Mesenchymal stem cell (in vitro differentiated cells and primary cell): ENCODE measurements at regions not wholly inside any gene's neighbourhood (a gene's known extent, or its start where the extent isn't known, plus 50 kb on each side); places are given as distances from the start of the nearest gene placed in this dataset.
"Not testable (repeated sequence)": the region's sequence is repeated elsewhere in the genome, so short reads cannot be mapped to it uniquely, and the experiment has no call there.

ENCODE experiments used
- DNase-seq: peaks from one replicate; pipeline ENCODE4 v3.0.0-alpha.2; 2013
- H2AFZ ChIP-seq: one replicate; pipeline ENCODE4 v1.6.1; 2013; ENCODE audit warnings: low read depth, mild to moderate bottlenecking, control low read depth, inconsistent platforms, low read length, moderate library complexity
- H2AK5ac ChIP-seq: 2 replicates; pipeline ENCODE4 v1.6.1; 2013; ENCODE audit warnings: low read length, moderate library complexity, mild to moderate bottlenecking, inconsistent platforms; ENCODE audit not compliant: severe bottlenecking
- H2BK120ac ChIP-seq: one replicate; pipeline ENCODE4 v1.6.1; 2013; ENCODE audit warnings: low read depth, mild to moderate bottlenecking, inconsistent platforms, low read length, moderate library complexity
- H2BK12ac ChIP-seq, 2 experiments: one replicate each; pipeline ENCODE4 v1.6.1; 2013; ENCODE audit warnings: inconsistent platforms in 2 of 2, low read length in 2 of 2, mild to moderate bottlenecking in 2 of 2, moderate library complexity in 2 of 2, control low read depth in 1 of 2
- H2BK15ac ChIP-seq: one replicate; pipeline ENCODE4 v1.6.1; 2013; ENCODE audit warnings: mild to moderate bottlenecking, low read depth, inconsistent platforms; ENCODE audit not compliant: poor library complexity, severe bottlenecking
- H2BK5ac ChIP-seq: 2 replicates; pipeline ENCODE4 v1.6.1; 2013; ENCODE audit warnings: low read depth, mild to moderate bottlenecking, low read length, control low read depth, inconsistent platforms; ENCODE audit not compliant: poor library complexity, severe bottlenecking
- H3K14ac ChIP-seq, 2 experiments: one replicate each; pipeline ENCODE4 v1.6.1; 2013; ENCODE audit warnings: inconsistent platforms in 2 of 2, low read length in 2 of 2, control low read depth in 1 of 2, mild to moderate bottlenecking in 1 of 2, moderate library complexity in 1 of 2
- H3K18ac ChIP-seq, 2 experiments: one replicate each; pipeline ENCODE4 v1.6.1; 2013; ENCODE audit warnings: inconsistent platforms in 2 of 2, low read length in 2 of 2, control low read depth in 1 of 2, low read depth in 1 of 2, mild to moderate bottlenecking in 1 of 2
- H3K23ac ChIP-seq, 2 experiments: one replicate each; pipeline ENCODE4 v1.6.1; 2013; ENCODE audit warnings: inconsistent platforms in 2 of 2, low read length in 2 of 2, mild to moderate bottlenecking in 2 of 2, moderate library complexity in 2 of 2, control low read depth in 1 of 2
- H3K27ac ChIP-seq: 2 replicates; pipeline ENCODE4 v1.5.1; 2013; ENCODE audit warnings: mild to moderate bottlenecking, moderate library complexity, low read length, control low read depth, inconsistent platforms; ENCODE audit not compliant: poor library complexity, severe bottlenecking
- H3K27me3 ChIP-seq, 2 experiments: 2 replicates each; pipeline versions ENCODE4 v1.6.1 to v1.7.0; 2013; ENCODE audit warnings: low read length in 2 of 2, mild to moderate bottlenecking in 2 of 2, moderate library complexity in 2 of 2, control low read depth in 1 of 2, inconsistent platforms in 1 of 2; ENCODE audit not compliant: control insufficient read depth in 1 of 2, insufficient read depth in 1 of 2
- H3K36me3 ChIP-seq, 2 experiments: 2 replicates each; pipeline versions ENCODE4 v1.6.1 to v1.7.0; 2013; ENCODE audit warnings: low read length in 2 of 2, control low read depth in 1 of 2, inconsistent platforms in 1 of 2, low read depth in 1 of 2, mild to moderate bottlenecking in 1 of 2; ENCODE audit not compliant: insufficient read depth in 2 of 2, control insufficient read depth in 1 of 2
- H3K4ac ChIP-seq, 2 experiments: one replicate each; pipeline ENCODE4 v1.6.1; 2013; ENCODE audit warnings: inconsistent platforms in 2 of 2, low read length in 2 of 2, mild to moderate bottlenecking in 2 of 2, moderate library complexity in 2 of 2, control low read depth in 1 of 2, low read depth in 1 of 2
- H3K4me1 ChIP-seq: 2 replicates; pipeline ENCODE4 v1.6.1; 2013; ENCODE audit warnings: low read depth, low read length, control low read depth; ENCODE audit not compliant: control insufficient read depth, insufficient read depth
- H3K4me2 ChIP-seq: 2 replicates; pipeline ENCODE4 v1.6.1; 2013; ENCODE audit warnings: low read length, mild to moderate bottlenecking, inconsistent platforms; ENCODE audit not compliant: poor library complexity, severe bottlenecking
- H3K4me3 ChIP-seq, 2 experiments: 2 replicates each; pipeline versions ENCODE4 v1.5.1 to v1.7.0; 2013; ENCODE audit warnings: low read length in 2 of 2, mild to moderate bottlenecking in 2 of 2, control low read depth in 1 of 2, low read depth in 1 of 2; ENCODE audit not compliant: insufficient read depth in 1 of 2
- H3K79me1 ChIP-seq: replicated peaks from 2 replicates; pipeline ENCODE4 v1.6.1; 2013; ENCODE audit warnings: mild to moderate bottlenecking, control low read depth, low read length, inconsistent platforms; ENCODE audit not compliant: poor library complexity, severe bottlenecking
- H3K9ac ChIP-seq: 2 replicates; pipeline ENCODE4 v1.7.0; 2013; ENCODE audit warnings: mild to moderate bottlenecking, low read length, moderate library complexity
- H3K9me3 ChIP-seq: 2 replicates; pipeline ENCODE4 v1.7.0; 2013; ENCODE audit warnings: mild to moderate bottlenecking, low read length; ENCODE audit not compliant: control insufficient read depth
- H4K8ac ChIP-seq: one replicate; pipeline ENCODE4 v1.6.1; 2013; ENCODE audit warnings: inconsistent platforms, mild to moderate bottlenecking, low read length, moderate library complexity
- H4K91ac ChIP-seq: one replicate; pipeline ENCODE4 v1.6.1; 2013; ENCODE audit warnings: mild to moderate bottlenecking, low read length, inconsistent platforms
- WGBS: methylation state at CpG from one replicate; pipeline ENCODE4 v1.1.7; 2013; ENCODE audit warnings: mixed read lengths; 5-methylcytosine and 5-hydroxymethylcytosine counted together

DNA sequence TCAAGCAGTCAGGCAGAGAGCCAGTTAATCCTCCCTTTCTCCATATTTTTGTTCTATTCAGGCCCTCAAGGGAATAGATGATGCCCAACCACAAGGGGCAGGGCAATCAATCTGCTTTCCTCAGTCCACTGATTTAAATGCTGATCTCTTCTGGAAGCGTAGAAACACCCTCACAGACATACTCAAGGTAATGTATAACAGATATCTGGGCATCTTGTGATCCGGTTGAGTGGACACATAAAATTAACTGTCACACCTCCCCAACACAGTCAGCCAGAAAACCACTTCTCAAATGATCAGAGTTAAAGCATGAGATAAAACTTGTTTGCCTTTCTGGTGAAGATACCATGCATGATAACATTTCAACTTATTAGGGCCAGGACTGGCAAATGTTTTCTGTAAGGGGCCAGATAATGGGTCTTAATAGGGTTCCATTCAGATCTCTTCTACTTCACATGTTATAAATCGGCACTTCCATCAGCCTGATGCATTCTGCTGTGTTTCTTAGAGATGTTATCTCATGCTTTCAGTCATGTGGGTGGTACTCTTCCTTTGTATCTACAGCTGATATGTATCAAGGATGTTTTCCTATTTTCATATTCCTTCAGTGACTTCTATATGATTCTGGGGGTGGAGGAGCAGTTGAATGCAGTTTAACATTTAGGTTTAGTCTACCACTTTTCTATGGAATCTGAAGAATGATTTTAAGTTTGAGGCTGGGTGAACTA is 58.9 kb upstream of the CNTLN start:
- Histone ChIP-seq H3K4me2 (no peak overlapping the region), H2BK12ac (no peak overlapping the region), H2AFZ (no peak overlapping the region), H2BK120ac (no peak overlapping the region), H3K4me3 (no peak overlapping the region), H3K23ac (no peak overlapping the region), H3K36me3 (no peaks in the 10 kb centered on the region), H3K9me3 (no peaks in the 10 kb centered on the region), H4K91ac (no peak overlapping the region), H3K27me3 (no peaks in the 10 kb centered on the region), H3K4ac (no peak overlapping the region), H3K4me1 (peaks cover 2% of the 10 kb centered on the region), H3K9ac (no peak overlapping the region), H2AK5ac (no peak overlapping the region), H3K14ac (no peak overlapping the region), H3K79me1 (no peaks in the 10 kb centered on the region), H2BK5ac (no peak overlapping the region), H4K8ac (no peak overlapping the region), H2BK15ac (no peak overlapping the region), H3K27ac (no peak overlapping the region), H3K18ac (no peak overlapping the region)
- DNase-seq = no peak
- 100% methylated on average over 3 of the region's 3 CpGs for WGBS

DNA sequence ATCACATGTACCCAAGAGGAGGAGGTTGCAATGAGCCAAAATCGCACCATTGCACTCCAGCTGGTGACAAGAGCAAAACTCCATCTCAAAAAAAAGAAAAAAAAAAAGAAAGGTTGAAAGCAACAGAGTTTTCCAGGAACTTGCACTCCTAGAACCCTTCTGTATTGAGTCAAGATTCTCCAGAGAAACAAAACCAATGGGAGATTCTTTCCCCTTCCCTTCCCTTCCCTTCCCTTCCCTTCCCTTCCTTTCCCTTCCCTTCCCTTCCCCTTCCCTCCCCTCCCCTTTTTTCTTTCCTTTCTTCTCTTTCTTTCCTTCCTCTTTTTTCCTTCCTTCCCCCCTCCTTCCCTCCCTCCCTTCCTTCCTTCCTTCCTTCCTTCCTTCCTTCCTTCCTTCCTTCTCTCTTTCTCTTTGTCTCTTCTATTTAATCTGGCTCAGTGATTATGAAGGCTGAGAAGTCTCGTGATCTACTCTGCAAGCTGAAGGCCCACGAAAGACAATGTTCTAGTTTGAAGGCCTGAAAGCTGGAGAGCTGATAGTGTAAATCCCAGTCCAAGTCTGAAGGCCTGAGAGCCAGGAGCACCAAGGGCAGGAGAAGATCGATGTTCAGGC is 59.6 kb upstream of the CNTLN start:
- Histone ChIP-seq H3K4me2 (no peak overlapping the region), H3K4me1 (peaks cover 2% of the 10 kb centered on the region), H2BK5ac (no peak overlapping the region), H3K36me3 (no peaks in the 10 kb centered on the region), H4K8ac (no peak overlapping the region), H3K79me1 (no peaks in the 10 kb centered on the region), H3K18ac (no peak overlapping the region), H3K27ac (no peak overlapping the region), H3K4me3 (no peak overlapping the region), H3K4ac (no peak overlapping the region), H3K9me3 (no peaks in the 10 kb centered on the region), H3K27me3 (no peaks in the 10 kb centered on the region), H4K91ac (no peak overlapping the region), H3K9ac (no peak overlapping the region), H2BK120ac (no peak overlapping the region), H2BK15ac (no peak overlapping the region), H3K14ac (no peak overlapping the region), H2AK5ac (no peak overlapping the region), H3K23ac (no peak overlapping the region), H2BK12ac (no peak overlapping the region), H2AFZ (no peak overlapping the region)
- no peak for DNase-seq
- 97% methylated on average over 4 of the region's 4 CpGs for WGBS

- H2BK5ac ChIP-seq, H3K4me2 ChIP-seq, H3K4ac ChIP-seq, H2BK15ac ChIP-seq, H3K23ac ChIP-seq, H3K79me1 ChIP-seq, H2BK120ac ChIP-seq, H3K27me3 ChIP-seq, H3K36me3 ChIP-seq, H2BK12ac ChIP-seq, H3K9ac ChIP-seq, H4K91ac ChIP-seq, H3K14ac ChIP-seq, H3K4me1 ChIP-seq, DNase-seq, H3K9me3 ChIP-seq, H2AFZ ChIP-seq, H3K27ac ChIP-seq, H3K18ac ChIP-seq, H4K8ac ChIP-seq, H3K4me3 ChIP-seq, H2AK5ac ChIP-seq: not testable (repeated sequence)
- WGBS = 95% methylated on average over 22 of the region's 22 CpGs
Measured at GRCh38 chr9:17072563-17072962, 62.3 kb upstream of the CNTLN start.

- no peaks in the 10 kb centered on the region for H3K4me1 ChIP-seq
- H2AFZ ChIP-seq = no peak overlapping the region
- H3K79me1 ChIP-seq = no peaks in the 10 kb centered on the region
- no peak overlapping the region for H3K14ac ChIP-seq
- no peaks in the 10 kb centered on the region for H3K9me3 ChIP-seq
- 94% methylated on average over 3 of the region's 3 CpGs for WGBS
- H2BK12ac ChIP-seq = no peak overlapping the region
- no peak overlapping the region for H3K18ac ChIP-seq
- no peaks in the 10 kb centered on the region for H3K36me3 ChIP-seq
- no peak overlapping the region for H3K4me3 ChIP-seq
- no peak overlapping the region for H2BK15ac ChIP-seq
- H2BK5ac ChIP-seq = no peak overlapping the region
- H4K91ac ChIP-seq = no peak overlapping the region
- no peak overlapping the region for H3K27ac ChIP-seq
- H3K23ac ChIP-seq = no peak overlapping the region
- H3K27me3 ChIP-seq = no peaks in the 10 kb centered on the region
- no peak overlapping the region for H3K4me2 ChIP-seq
- no peak for DNase-seq
- H3K4ac ChIP-seq = no peak overlapping the region
- no peak overlapping the region for H4K8ac ChIP-seq
- no peak overlapping the region for H2BK120ac ChIP-seq
- H2AK5ac ChIP-seq = no peak overlapping the region
- H3K9ac ChIP-seq = no peak overlapping the region
Measured at GRCh38 chr9:17068671-17069070, 66.2 kb upstream of the CNTLN start.
